Dermis blood vessel endothelial cell (primary cell): ENCODE measurements at regions not wholly inside any gene's neighbourhood (a gene's known extent, or its start where the extent isn't known, plus 50 kb on each side); places are given as distances from the start of the nearest gene placed in this dataset.
A peak's percentile ranks its signal among the peaks of the same experiment; 100 is the strongest.

ENCODE experiments used
- DNase-seq: peaks from one replicate; pipeline ENCODE4 v3.0.0; 2010

DNA sequence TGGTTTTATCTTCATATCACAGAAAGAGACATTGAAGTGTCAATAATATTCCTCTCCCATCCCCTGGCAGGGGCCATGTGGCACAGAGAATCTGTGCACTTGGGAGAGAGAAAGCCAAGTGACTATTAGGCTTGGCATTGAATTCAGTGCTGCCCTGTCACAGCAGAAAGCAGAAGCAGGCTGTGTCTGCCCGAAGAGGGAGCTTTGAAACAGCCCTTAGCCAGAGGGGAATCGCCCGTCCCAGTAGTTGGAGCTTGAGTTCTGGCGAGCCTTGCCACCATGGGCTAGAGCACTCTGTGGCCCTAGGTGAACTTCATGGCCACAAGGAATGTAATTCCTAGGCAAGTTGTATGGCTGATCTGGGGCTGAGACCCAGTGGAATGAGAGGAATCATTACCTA is 282.5 kb upstream of the PCDH10 start:
- no peak for DNase-seq

DNA sequence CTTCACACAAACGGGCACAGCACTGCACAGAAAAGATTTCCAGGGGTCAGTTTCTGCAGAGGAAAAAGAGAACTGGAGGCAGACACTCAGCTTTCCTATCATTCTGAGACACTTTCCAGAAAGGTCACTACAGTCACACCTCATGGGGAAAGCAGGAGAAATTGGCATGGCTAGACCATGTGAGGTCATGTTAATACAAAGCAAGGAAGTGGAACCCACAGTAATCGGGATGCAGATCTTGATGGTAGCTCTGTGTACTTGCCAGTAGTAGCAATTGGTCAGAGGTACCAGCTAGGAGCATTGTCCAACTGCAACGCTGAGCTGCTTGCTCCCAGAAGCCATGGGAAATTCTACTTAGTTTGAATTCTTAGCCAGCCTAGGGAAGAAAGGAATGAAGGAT is 255.3 kb upstream of the PCDH10 start:
- DNase-seq: peak; percentile 1

DNA sequence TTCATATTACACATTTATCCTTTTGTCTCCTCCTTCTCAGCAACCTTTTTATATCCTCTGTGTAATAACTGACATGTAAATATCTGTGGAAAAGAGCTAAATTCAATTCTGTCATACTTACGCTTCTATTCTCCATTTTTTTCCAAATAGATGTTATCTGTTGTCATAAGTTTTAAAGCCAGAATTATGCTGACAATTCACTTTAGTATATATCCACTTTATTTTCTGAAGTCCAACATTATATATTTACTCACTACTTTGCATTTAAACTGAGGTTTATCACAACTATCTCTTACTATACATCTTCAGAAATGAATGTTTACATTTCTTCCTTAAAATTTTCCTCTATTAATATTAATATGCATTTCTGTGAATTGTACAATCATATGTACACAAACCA is 247.9 kb upstream of the PCDH10 start:
- no peak for DNase-seq

DNA sequence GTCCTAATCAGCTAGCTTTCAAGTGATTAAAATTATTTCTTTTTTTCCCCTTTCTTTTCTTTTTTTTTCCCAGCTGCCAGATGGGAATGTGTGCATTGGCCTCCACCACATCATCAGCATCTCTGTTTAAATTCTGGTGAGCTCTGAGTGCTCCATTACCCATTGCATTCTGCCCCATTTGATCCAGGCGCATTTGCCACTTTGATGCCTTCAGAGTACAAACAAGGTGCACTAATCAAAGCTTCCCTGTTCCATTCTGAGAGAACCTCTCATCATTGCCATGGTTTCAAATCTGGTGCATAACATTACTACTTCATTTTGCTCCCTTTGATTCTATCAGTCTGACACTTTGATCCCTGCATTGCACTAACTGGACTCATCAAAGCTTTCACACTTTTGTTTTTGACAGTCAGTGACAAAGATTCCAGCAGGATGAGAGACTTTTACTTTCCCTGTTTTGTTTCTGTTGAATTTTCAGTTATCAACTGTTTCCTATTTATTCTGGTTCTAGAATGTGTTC is 238.8 kb upstream of the PCDH10 start:
- DNase-seq: no peak

DNA sequence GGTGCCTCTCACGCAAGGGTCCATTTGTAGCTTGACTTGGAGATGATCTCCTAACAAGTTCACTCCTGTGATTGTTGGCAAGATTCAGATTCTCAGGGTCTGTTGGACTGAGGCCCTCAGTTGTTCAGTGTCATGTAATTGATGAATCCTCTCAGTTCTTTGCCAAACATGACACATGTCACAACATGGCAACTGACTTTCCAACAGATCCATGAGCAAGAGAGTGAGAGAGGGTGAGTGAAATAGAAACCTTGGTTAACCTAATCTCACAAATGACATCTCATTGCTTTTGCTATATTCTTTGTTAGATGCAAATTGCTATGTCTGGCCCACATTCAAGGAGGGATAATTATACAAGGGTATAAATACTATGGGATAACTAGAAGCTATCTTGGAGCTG is 231.0 kb upstream of the PCDH10 start:
- DNase-seq: no peak

DNA sequence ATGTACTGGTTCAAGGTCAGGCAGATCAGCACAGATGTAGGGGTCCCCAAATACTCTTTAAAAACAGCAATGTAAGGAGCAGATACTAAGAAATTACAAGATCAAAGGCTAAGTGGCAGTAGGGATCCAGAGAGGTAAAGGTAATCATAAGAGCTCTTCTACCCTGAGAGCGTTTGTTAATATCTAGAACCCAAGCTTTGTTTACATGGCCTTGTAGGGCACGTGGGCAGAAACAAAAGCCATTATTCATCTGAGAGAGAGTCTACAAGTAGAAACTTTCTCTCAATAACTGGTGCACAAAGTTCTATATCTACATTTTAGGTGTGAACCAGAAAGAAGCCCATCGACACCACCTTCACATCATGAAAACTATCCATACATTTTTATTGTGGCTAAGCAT is 225.6 kb upstream of the PCDH10 start:
- DNase-seq: no peak

- DNase-seq: no peak
These were observed 214.2 kb upstream of the PCDH10 start for GRCh38 chr4:132934911-132935310.

DNA sequence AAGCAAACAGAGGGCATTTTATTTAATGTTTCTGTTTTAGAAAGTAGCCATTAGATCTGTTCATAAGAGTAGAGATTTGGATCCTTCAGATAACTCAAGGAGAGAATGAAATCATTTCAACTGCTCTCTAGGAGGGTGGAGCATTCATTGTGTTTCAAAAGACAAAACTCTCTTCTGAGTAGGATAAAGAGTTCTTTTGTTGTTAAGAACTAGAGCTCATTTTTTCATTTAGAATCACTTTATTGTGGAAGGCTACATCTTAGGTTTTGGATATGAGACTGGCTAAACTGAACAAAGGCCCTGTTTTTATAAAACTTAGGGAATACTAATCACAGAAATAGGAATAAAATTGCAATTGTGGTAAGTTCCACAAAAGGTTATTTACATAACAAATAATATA is 193.9 kb upstream of the PCDH10 start:
- no peak for DNase-seq

- DNase-seq: no peak
These were observed 192.1 kb upstream of the PCDH10 start for GRCh38 chr4:132956962-132957361.

- no peak for DNase-seq
These were observed 190.4 kb upstream of the PCDH10 start for GRCh38 chr4:132958457-132959263.

DNA sequence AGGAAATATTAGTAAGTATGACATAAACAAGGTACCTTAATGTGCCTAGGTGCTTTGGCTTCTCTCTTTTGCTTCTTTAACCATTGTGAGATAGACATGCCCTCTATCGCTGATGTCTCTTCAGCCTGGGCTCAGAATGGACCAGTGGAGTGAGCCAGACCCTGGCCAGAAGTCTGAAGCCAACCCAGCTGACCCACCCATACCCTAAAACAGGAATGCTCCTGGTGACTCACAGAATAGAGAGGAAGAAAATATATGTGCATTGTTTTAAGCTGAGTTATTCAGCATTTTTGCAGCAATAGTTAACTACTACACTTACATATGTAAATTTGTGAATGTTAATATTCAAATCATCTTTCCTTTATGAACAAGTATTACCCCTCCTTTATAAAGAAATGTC is 167.5 kb upstream of the PCDH10 start:
- no peak for DNase-seq

DNA sequence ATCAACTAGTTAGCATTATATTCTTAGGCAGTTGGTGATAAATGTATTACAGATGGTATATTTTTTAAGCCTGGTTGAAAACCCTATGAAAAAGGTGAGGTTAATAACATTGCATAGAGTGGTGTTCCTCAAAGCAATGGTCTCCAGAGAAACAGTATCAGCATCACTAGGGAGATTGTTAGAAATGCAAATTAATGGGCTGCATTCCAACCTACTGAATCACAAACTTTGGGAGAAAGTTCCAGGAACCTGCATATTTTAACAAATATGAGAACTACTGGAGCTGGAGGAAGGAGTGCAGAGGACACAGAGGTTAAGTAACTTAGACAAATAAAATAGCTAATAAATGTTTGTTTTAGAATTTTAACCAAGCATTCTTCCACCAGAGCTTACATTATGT is 166.9 kb upstream of the PCDH10 start:
- DNase-seq: no peak

GRCh38 chr4:132991111-132991510 is 158.0 kb upstream of the PCDH10 start:
- DNase-seq: no peak

- DNase-seq: peak; percentile 44
These were observed 156.4 kb upstream of the PCDH10 start for GRCh38 chr4:132992686-132993085.

GRCh38 chr4:132998585-132999230 is 150.4 kb upstream of the PCDH10 start:
- DNase-seq: no peak

DNA sequence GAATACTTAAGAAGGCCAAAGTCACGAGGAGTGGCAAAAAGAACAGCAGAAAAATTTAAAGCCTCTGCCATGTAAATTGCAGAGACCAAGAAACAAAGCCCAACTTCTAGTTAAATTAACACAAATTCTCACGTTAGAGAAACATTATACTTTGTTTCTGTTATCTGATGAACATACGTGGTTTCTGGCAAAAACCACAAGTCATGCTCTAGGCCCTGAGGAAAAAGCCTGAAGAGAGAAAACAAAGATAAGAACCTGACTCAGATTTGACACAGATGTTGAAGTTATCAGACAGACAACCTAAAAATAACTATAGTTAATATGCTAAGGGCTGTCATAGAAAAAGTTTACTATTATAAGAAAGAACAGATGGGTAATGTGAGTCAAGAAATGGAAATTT is 149.1 kb upstream of the PCDH10 start:
- peak; percentile 50 for DNase-seq

GRCh38 chr4:133003169-133003568 is 145.9 kb upstream of the PCDH10 start:
- no peak for DNase-seq

- DNase-seq: no peak
These were observed 134.5 kb upstream of the PCDH10 start for GRCh38 chr4:133014473-133015135.

- DNase-seq: no peak
These were observed 103.8 kb upstream of the PCDH10 start for GRCh38 chr4:133045288-133045687.

DNA sequence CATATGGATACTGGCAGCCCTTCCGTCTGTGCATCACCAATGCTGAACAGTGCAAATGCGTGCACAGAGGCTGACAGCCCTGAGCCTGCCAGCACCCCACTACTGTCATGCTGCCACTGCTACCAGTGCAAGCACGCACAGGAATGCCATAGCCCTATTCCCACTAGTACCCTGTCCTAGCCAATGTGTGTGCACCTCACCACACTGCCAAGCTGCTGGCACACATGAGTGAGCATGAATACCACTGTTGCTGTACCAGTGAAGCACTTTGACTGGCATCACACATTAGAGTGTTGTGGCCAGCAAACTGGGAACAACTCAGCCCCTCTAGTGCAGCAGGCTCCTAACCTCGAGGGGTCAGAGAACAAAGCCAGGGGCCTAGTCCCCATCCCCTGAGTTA is 102.9 kb upstream of the PCDH10 start:
- DNase-seq: no peak

DNA sequence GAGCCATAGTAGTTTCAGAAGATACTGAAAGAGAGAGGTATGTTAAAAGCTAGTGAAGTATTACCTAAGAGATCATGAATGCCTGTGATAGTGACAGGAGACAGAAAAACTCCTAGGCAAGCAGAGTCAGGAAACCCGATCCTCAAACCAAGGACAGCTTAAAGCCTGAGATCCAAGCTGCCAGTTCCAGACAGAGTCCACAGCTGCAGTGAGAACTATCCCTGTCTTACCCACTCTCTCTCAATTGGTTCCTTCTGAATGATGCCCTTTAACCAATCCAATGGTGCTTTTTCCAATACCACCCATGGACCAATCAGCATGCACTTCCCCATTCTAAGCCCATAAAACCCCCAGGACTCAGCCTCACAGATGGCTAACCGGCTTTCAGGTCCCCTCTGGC is 90.4 kb upstream of the PCDH10 start:
- DNase-seq: no peak

DNA sequence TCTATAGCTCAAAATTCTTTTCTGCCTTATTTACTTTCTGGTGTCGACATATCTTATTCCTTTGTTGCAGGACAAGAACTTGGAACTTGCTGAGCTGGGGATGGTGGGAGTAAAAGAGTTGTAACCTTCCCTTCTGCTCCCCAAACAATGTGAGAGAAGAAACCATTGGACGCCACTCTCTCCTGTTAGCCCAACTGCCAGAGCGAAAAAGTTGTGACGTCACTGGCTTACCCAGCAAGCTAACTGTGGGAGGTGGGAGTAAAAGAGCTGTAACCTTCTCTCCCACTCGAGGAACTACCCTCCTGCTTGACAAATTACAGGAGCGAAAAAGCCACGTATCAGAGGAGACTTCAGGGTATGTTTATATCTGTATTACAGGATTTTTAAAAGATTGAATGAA is 90.0 kb upstream of the PCDH10 start:
- DNase-seq: no peak

- no peak for DNase-seq
These were observed 86.2 kb upstream of the PCDH10 start for GRCh38 chr4:133062851-133063250.

- no peak for DNase-seq
These were observed 81.0 kb upstream of the PCDH10 start for GRCh38 chr4:133068083-133068482.
